ENCODE measurements at regions not wholly inside any gene's neighbourhood (a gene's known extent, or its start where the extent isn't known, plus 50 kb on each side); places are given as distances from the start of the nearest gene placed in this dataset.
A peak's percentile ranks its signal among the peaks of the same experiment; 100 is the strongest.

GRCh38 chr1:25021591-25022215, 91.6 kb upstream of the RUNX3 start:
- no peak for DNase-seq

DNA sequence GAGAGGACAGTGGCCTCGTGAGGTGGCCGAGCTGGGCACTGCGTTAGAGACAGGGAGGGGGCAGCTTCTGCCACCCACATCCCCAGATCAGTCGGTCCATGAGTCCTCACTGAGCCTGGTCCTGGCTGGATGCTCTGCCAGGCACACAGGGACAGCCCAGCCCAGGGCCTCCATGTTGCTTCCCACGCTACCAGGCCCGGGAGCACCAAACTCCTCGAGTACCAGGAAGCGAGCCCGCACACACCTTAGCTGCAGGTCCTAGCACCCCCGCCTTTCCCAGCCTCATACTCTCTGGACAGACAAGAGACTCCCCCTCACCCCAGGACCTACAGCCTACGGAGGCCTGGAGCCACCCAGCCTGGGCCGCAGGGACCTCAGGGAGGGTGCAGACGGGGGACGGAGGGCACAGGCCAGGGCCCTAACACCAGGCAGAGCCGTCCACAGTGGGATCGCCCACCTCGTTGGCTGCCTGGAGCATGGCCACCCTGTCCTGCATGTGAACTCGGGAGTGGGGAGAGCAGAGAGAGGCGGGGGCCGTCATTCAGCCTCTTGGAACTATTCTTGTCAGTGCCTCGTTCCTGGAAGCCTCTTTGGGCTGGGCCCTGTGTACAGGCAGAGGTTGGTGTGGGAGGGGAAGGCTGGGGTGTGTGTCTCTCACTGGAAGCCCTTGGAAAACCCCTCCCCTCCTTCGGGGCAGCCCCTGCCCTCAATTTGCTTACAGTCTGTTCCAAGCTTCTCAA, 90.9 kb upstream of the RUNX3 start:
- peak in 1 of 4 experiments; percentile 28 for DNase-seq

DNA sequence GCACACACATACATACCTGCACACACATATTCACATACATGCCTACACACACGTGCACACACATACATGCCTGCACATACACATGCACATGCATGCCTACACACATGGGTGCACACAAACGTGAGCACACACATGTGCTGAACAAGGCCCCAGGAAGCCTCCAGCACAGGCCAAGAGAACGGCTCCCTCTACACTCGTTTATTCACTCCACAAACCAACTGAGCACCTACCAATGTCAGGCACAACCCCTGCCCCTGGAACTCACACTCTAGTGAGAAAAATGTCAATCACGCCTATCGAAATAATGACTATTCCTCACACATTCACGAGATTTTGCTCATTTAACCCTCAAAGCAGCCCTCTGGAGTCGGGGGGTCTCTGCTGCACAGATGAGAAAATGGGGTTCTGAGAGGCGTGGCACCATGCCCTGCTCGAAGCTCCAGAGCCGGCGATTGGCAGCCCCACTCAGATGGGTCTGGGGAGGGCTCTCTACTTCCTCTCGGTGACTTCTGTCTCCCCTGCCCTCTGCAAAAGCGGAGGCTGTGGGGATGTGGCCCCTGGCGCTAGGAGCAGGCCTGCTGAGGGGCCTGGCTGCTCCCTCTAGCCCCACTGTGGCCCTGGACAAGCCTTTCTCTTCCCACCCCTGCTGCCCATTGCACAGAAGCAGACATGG, 90.2 kb upstream of the RUNX3 start:
- DNase-seq: peak; percentile 40 to 75 (median 67)

GRCh38 chr1:25019337-25020172, 89.5 kb upstream of the RUNX3 start:
- no peak for DNase-seq

- DNase-seq: no peak
Observed at GRCh38 chr1:25018943-25019336, 88.9 kb upstream of the RUNX3 start.

DNA sequence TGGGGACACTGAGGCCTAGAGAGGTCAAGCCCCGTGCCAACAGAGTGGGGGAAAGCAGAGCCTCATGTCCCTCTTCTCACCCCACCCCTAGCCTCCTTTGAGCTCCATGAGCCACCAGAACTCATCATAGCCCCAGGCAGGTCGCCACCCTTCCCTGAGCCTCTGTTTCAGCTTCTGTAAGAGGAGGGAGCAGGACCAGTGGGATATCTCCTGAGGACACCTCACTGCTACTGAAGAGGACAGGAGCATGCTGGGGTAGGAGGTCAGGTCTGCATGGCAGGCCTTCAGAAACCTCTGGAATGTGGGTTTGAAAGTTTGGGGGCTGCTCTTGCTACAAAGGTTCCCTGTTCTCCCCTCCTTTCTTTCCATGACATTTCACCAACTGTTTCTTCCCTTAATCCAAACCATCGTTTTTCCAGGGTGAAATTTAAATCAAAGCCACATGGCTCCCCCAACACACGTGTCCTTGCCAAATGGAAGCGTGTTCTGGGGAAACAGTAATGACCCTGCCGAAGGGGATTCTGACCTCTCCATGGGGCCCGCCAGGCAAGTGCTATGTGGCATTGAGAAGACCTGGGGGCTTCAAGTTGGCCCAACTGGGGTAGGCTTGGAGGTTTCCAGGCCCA, 88.1 kb upstream of the RUNX3 start:
- DNase-seq: no peak

DNA sequence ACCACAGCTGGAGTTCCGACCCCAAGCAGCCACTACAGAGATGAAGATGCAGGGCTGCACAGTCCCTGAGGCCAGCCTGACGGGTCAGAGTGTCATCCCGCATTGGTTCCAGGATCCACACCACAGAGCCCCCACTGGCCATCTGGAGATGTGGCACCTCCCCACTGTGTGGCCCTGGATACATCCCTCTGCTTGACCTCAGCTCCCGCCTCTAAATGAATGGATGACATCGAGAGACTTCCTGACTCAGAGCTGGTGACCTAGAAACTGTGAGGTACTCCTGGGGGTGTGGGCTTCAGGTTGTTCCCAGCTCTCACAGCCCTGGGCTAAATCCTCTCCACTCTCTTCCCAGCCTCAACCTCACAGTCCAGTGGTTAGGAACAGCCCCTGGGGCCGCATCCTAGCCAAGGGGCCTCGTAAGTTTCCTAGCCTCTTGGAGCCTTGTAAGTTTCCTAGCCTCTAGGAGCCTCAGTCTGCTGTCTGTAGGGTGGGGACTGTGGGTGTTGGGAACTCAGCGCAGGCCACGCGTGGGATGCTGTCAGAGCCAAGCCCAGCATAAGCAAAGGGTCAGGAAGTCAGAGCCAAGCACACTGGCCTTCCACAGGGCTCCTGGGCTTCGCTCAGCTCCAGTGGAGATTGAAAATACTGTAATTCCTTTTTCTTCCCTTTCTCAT, 87.5 kb upstream of the RUNX3 start:
- DNase-seq: peak; percentile 55 to 79 (median 71)

DNA sequence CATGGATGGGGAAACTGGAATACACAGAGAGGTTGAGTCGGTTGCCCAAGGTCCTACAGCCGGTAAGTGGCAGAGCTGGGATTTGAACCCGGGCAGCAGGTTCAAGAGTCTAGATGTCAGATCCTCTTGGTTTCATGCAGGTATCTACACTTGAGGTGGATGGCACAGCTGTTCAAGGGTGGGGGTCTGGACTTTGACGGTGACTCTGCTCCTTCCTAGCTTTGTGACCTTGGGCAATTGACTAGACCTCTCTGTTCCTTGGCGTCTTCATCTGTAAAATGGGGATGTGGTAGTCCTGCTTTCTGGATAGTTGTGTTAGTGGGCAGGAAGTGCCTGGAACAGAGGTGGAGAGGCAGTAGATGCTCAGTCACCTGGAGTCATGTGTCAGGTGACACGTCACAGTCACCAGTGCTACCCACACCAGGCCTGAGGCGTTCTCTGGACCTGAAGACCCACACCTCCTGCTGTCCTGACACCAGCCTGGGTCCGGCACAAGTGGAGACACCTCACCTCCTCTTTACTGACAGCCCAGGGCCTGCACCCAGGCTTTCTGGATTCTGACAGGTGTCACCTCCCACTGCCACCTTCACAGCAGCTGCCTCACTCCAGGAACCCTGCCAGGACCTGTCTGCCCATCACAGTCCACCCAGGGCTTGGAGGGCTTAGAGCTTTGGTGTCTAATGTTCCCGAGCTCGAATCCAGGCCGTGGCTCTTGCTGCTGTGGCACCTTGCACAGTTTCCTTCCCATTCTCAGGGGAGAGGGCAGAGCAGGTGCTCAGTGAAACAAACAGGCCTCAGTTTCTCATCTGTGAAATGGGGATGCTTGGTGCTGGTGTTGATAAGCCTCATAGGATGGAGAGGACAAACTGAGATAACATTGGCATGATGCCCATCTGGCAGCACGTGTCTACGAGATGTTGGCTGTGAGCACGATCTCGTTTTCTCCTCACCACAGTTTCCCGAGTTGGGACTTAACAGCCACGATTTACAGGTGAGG, 83.2 kb upstream of the RUNX3 start:
- DNase-seq: no peak

GRCh38 chr1:25011943-25012638, 82.0 kb upstream of the RUNX3 start:
- peak; percentile 57 to 78 (median 70) for DNase-seq

- peak; percentile 29 to 65 (median 57) for DNase-seq
Observed at GRCh38 chr1:25011275-25011674, 81.2 kb upstream of the RUNX3 start.

DNA sequence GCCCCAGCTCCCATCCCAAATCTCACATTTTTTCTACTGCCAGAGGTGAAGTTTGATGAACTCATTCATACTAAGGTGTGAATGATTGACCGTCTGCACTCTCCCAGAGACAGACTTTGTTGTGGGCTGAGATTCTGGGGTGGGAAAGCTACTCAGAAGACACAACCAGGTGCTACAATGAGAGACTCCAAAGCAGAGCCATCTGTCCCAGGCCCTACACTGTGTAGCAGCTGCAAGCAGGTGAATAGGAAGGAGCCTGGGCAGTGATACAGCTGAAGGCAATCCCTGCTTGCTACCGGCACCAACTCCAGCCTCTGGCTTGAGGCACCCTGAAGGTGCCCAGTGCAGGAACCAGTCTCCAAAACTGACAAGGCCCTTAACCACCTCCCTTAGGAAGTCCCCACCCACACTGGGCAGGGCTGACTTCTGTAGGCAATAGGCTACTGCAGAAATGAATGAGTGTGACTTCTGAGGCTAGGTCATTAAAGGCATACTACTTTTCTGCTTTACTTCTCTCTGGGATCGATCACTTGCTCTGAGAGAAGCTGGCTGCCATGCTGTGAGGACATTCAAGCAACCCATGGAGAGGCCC, 79.7 kb upstream of the RUNX3 start:
- peak; percentile 69 to 88 (median 85) for DNase-seq

GRCh38 chr1:25008192-25008485, 78.1 kb upstream of the RUNX3 start:
- no peak for DNase-seq

DNA sequence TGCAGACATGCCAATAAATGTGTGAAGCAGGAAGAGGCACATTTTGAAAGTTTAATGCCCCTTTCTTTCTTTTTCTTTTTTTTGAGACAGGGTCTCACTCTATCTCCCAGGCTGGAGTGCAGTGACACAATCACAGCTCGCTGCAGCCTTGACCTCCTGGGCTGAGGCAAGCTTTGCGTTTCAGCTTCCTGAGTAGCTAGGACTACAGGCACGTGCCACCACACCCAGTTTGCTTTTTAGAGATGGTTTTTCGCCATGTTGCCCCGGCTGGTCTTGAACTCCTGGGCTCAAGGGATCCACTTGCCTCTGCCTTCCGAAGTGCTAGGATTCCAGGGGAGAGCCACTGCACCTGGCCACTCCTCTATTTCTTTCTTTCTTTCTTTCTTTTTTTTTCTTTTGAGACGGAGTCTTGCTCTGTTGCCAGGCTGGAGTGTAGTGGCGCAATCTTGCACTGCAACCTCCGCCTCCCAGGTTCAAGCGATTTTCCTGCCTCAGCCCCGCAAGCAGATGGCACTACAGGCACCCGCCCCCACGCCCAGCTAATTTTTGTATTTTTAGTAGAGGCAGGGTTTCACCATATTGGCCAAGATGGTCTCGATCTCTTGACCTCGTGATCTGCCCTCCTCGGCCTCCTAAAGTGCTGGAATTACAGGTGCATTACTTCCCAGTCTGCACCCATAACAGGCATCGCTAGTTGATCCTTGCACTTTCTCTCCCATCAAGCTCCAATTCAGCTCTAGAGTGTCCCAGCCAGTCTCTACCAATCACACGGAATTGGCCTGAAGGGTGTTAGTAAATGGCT, 77.5 kb upstream of the RUNX3 start:
- peak; percentile 32 to 60 (median 52) for DNase-seq

DNA sequence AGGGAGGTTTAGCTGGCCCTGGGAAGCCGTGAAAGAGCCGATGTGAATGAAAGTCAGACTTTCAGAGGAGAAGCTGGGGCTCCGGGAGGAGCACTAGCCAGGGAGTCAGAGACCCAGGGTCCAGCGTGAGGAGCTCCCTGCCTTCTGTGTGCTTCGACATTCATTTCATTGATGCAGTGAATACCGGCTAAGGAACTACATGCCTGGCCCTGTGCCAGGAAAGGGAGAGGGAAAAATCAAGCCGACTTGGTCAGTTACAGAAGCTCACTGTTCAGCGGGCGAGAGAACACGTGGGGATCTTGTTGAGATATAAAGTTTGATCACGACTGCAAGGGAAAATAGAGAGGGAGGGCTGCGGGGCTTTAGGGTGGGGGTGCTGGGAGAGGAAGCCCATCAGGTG, 76.7 kb upstream of the RUNX3 start:
- DNase-seq: peak; percentile 61 to 82 (median 70)

- no peak for DNase-seq
Observed at GRCh38 chr1:25004355-25004754, 74.3 kb upstream of the RUNX3 start.

GRCh38 chr1:25003457-25004190, 73.5 kb upstream of the RUNX3 start:
- DNase-seq: peak in 3 of 4 experiments; percentile 44 to 56 (median 55)

GRCh38 chr1:25003000-25003399, 72.9 kb upstream of the RUNX3 start:
- no peak for DNase-seq
